NCI-H748 treated with DMSO at 0.1 percent for 48 hours (cell line): ENCODE measurements at regions not wholly inside any gene's neighbourhood (a gene's known extent, or its start where the extent isn't known, plus 50 kb on each side); places are given as distances from the start of the nearest gene placed in this dataset.
A peak's percentile ranks its signal among the peaks of the same experiment; 100 is the strongest.

ENCODE experiments used
- DNase-seq: peaks from one replicate; lab custom pipeline; 2025; lab: John Stamatoyannopoulos, UW

- no peak for DNase-seq
Measured at GRCh38 chrX:42442745-42443144, 335.2 kb downstream of the PPP1R2C start.

GRCh38 chrX:42437211-42437610, 340.8 kb downstream of the PPP1R2C start:
- DNase-seq: no peak

GRCh38 chrX:42434458-42435166, 343.4 kb downstream of the PPP1R2C start:
- DNase-seq: no peak

- no peak for DNase-seq
Measured at GRCh38 chrX:42432552-42432951, 345.4 kb downstream of the PPP1R2C start.

- no peak for DNase-seq
Measured at GRCh38 chrX:42422961-42423360, 355.0 kb downstream of the PPP1R2C start.

- DNase-seq: no peak
Measured at GRCh38 chrX:42420426-42420825, 357.5 kb downstream of the PPP1R2C start.

GRCh38 chrX:42415636-42416035, 362.3 kb downstream of the PPP1R2C start:
- DNase-seq: no peak

- no peak for DNase-seq
Measured at GRCh38 chrX:42414057-42414456, 363.9 kb downstream of the PPP1R2C start.

- no peak for DNase-seq
Measured at GRCh38 chrX:42399632-42400024, 378.3 kb downstream of the PPP1R2C start.

GRCh38 chrX:42398967-42399631, 378.9 kb downstream of the PPP1R2C start:
- no peak for DNase-seq

- DNase-seq: no peak
Measured at GRCh38 chrX:42396136-42396535, 381.8 kb downstream of the PPP1R2C start.

- DNase-seq: no peak
Measured at GRCh38 chrX:42392846-42393245, 385.1 kb downstream of the PPP1R2C start.

GRCh38 chrX:42386681-42387080, 391.3 kb downstream of the PPP1R2C start:
- DNase-seq: no peak

GRCh38 chrX:42385730-42386129, 392.2 kb downstream of the PPP1R2C start:
- DNase-seq: no peak

GRCh38 chrX:42384956-42385355, 393.0 kb downstream of the PPP1R2C start:
- no peak for DNase-seq

GRCh38 chrX:42378857-42379256, 399.1 kb downstream of the PPP1R2C start:
- no peak for DNase-seq

- no peak for DNase-seq
Measured at GRCh38 chrX:42375086-42375485, 402.9 kb downstream of the PPP1R2C start.

GRCh38 chrX:42366181-42366580, 411.8 kb downstream of the PPP1R2C start:
- no peak for DNase-seq

GRCh38 chrX:42362219-42362618, 415.7 kb downstream of the PPP1R2C start:
- DNase-seq: no peak

- peak; percentile 15 for DNase-seq
Measured at GRCh38 chrX:42342981-42343380, 419.6 kb upstream of the CASK start.
